Fibroblast of mammary gland (primary cell): ENCODE measurements at regions not wholly inside any gene's neighbourhood (a gene's known extent, or its start where the extent isn't known, plus 50 kb on each side); places are given as distances from the start of the nearest gene placed in this dataset.
A peak's percentile ranks its signal among the peaks of the same experiment; 100 is the strongest.

Source experiments
- DNase-seq: peaks from one replicate; pipeline ENCODE4 v3.0.0-alpha.2; 2010; ENCODE audit warnings: low read depth
- H3K4me3 ChIP-seq: 2 replicates; pipeline ENCODE4 v1.5.1; 2011; ENCODE audit warnings: low read depth, mild to moderate bottlenecking, low read length, moderate library complexity; ENCODE audit not compliant: control insufficient read depth
- CTCF ChIP-seq: conservative IDR thresholded peaks from 2 replicates; pipeline ENCODE4 v1.5.1; 2011; ENCODE audit warnings: low read depth, low read length, inconsistent platforms; ENCODE audit not compliant: control insufficient read depth, insufficient read depth

GRCh38 chr11:26268980-26269660 lies 62.8 kb upstream of the ANO3 start:
- no peak overlapping the region for H3K4me3 ChIP-seq
- no peak for TF ChIP-seq CTCF
- DNase-seq, result no peak

- H3K4me3 ChIP-seq, result no peak overlapping the region
- DNase-seq, result no peak
- no peak for TF ChIP-seq CTCF
Measured at GRCh38 chr11:26271666-26272065, 60.3 kb upstream of the ANO3 start.

- peak; percentile 99 for TF ChIP-seq CTCF
- no peak overlapping the region for H3K4me3 ChIP-seq
- DNase-seq, result peak; percentile 82
Measured at GRCh38 chr11:26276798-26277424, 55.0 kb upstream of the ANO3 start.

GRCh38 chr11:26278354-26278753 lies 53.6 kb upstream of the ANO3 start:
- TF ChIP-seq CTCF, result no peak
- DNase-seq, result no peak
- H3K4me3 ChIP-seq, result no peak overlapping the region
